WERI-Rb-1 (cell line): ENCODE measurements at regions not wholly inside any gene's neighbourhood (a gene's known extent, or its start where the extent isn't known, plus 50 kb on each side); places are given as distances from the start of the nearest gene placed in this dataset.
"Not testable (repeated sequence)": the region's sequence is repeated elsewhere in the genome, so short reads cannot be mapped to it uniquely, and the experiment has no call there.

Source experiments
- DNase-seq: peaks from one replicate; pipeline ENCODE4 v3.0.0-alpha.2; 2020
- H3K27ac ChIP-seq: fragments of 250-450 bp; sonication (Bioruptor Pico); 2 replicates; pipeline ENCODE4 v1.5.1; 2020; ENCODE audit warnings: mild to moderate bottlenecking, moderate library complexity
- H3K27me3 ChIP-seq: fragments of 250-450 bp; sonication (Bioruptor Pico); 2 replicates; pipeline ENCODE4 v1.5.1; 2021; ENCODE audit warnings: mild to moderate bottlenecking, low read depth, moderate library complexity; ENCODE audit not compliant: insufficient read depth, severe bottlenecking
- H3K36me3 ChIP-seq: fragments of 250-450 bp; sonication (Bioruptor Pico); 2 replicates; pipeline ENCODE4 v1.5.1; 2020; ENCODE audit warnings: mild to moderate bottlenecking, moderate library complexity
- H3K4me3 ChIP-seq: 2 replicates; pipeline ENCODE4 v1.5.1; 2011; ENCODE audit warnings: low read depth, mild to moderate bottlenecking, control low read depth, low read length
- H3K9me3 ChIP-seq: fragments of 250-450 bp; sonication (Bioruptor Pico); 2 replicates; pipeline ENCODE4 v1.5.1; 2021; ENCODE audit warnings: mild to moderate bottlenecking, moderate library complexity; ENCODE audit not compliant: severe bottlenecking

DNA sequence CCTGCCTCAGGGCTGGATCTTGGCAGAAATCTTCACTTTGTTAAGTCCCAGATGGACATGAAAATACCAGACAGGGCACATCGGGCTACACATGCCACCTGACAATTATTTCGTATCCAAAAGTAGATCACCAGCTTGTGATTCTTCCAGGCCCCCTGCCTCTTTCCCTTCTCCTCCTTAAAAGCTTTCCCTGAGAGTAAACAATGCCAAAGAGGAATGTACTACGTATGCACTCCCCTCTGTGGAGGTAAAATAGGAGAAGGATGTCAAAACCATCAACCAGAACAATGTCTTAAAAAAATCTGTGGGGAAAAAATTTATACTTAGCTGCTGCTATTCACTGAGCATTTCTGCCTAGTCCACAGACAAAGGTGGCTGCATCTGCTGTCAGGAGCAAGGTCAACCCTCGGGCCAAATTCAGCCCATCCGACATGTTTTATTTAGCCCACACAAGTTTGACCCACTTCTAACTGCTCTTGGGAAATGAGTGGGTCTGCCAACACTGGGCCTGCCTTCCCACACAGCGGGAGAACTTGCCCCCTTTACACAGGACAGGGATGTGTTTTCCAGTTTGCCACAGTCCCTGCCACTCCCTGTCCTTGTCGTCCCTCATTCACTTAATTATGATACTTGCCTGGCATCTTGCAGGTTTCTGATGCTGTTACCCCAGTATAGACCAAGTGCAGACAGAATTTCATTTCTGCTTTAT lies 74.7 kb upstream of the NBPF26 start:
- not testable (repeated sequence) for H3K9me3 ChIP-seq, H3K27me3 ChIP-seq, DNase-seq, H3K36me3 ChIP-seq, H3K4me3 ChIP-seq, H3K27ac ChIP-seq

DNA sequence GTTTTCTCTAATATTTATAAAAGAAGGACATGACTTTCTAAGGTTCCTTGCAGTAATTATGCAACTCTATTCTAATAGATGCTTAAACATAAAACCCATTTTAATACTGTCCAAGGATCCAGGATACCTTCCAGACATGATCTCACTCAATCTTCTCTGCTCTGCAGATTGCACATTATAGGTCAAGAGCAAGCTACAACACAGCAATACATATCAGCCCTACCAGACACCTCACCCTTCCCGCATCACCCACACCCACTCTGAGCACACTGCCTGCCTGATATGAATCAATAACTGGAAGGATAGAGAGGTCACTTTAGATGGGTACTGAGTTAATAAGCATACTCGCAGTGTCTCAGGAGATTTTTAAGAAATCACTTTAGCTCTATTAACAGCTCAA lies 74.0 kb upstream of the NBPF26 start:
- not testable (repeated sequence) for H3K27me3 ChIP-seq, H3K27ac ChIP-seq, H3K36me3 ChIP-seq, H3K9me3 ChIP-seq, H3K4me3 ChIP-seq, DNase-seq

DNA sequence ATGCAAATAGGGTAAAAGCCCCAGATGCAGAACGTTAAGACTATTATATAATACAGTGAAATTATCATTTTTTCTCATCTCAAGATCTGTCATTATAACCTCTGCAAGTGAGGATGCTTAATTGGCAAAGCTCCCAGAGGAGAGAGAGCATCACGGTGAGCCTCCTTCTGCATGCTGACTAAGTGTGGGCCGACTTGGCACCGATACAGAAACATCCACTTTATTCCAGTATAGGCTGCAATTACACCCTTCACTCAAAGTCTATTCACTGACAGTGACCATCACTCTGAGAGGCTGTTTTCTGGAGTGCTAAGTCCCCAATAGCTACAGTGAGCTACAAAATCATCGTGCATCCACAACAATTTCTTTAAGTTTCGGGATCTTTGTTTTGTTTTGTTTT lies 69.6 kb upstream of the NBPF26 start:
- H3K4me3 ChIP-seq, DNase-seq, H3K9me3 ChIP-seq, H3K27me3 ChIP-seq, H3K27ac ChIP-seq, H3K36me3 ChIP-seq: not testable (repeated sequence)

DNA sequence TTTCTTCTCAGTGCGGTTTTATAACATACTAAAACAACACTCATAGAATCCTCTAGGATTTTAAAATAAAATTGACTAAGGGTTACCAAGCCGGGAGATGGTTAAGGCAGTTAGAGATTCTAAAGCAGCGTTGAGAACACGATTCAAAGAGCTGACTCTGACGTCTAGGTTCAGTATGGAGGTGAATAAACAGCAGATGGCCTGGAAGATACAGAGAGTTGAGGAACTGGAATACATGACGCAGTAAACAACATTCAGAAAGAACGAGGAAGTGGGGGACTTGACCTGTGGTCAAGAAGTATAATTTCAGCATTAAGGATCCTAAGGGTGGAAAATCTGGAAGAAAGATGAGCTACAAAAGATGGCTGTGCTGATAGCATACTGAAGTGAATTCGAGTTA lies 68.4 kb upstream of the NBPF26 start:
- H3K36me3 ChIP-seq, H3K27me3 ChIP-seq, H3K9me3 ChIP-seq, DNase-seq, H3K4me3 ChIP-seq, H3K27ac ChIP-seq: not testable (repeated sequence)

DNA sequence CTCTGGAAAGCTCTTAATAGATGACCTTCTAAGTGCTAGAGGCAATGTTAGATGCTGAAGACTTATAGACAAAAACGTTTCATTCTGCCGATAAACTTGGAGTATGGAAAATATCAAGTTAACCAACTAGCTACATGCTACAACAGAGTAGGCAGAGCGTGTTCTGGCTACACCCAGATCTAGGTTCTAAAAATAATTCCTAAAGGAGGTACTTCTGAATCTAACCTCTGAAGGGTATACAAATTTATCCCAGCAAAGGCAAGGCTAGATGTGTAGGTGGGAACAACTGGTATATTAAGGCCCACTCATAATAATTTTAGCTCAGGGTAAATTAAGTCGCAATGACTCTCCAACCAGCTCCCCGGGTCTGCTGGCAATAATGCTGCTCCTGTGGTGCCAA lies 67.6 kb upstream of the NBPF26 start:
- not testable (repeated sequence) for H3K4me3 ChIP-seq, H3K36me3 ChIP-seq, H3K27ac ChIP-seq, H3K27me3 ChIP-seq, H3K9me3 ChIP-seq, DNase-seq

DNA sequence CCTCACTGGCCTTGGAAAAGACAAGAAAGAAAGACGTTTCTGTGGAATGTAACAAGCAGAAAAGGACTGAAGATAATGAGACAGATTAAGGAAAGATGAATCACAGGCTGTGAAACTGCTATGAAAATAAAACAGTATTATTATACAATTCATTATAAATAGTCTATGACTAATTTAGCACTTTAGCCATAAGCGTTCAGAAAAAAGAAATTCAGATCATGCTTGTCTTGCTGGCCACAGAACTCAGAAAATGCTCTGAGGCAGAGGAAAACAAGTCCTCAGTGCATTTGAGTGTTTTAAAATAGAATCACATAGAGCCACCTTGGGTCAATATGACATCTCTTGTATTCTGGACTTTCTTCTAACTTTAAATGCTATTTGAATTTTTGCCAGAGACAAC lies 65.9 kb upstream of the NBPF26 start:
- not testable (repeated sequence) for DNase-seq, H3K9me3 ChIP-seq, H3K27ac ChIP-seq, H3K36me3 ChIP-seq, H3K27me3 ChIP-seq, H3K4me3 ChIP-seq

DNA sequence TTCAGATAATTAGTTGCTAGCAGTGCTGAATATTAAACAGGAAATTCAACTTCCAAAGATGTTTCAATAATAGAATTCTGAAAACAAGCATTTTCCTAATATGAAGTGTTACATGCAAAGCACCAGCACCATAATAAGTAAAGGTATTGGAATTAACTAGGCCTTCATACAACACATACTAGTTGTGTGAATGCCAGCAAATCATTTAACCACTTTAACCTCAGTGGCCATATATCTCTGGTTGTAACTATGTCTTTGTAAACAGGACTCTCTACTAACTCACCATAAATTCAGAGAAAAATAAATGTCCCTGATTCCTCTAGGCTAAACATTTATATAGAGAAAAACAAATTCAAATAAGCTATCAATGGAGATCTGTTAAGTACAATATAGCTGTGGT lies 65.1 kb upstream of the NBPF26 start:
- H3K27ac ChIP-seq, DNase-seq, H3K27me3 ChIP-seq, H3K4me3 ChIP-seq, H3K9me3 ChIP-seq, H3K36me3 ChIP-seq: not testable (repeated sequence)

DNA sequence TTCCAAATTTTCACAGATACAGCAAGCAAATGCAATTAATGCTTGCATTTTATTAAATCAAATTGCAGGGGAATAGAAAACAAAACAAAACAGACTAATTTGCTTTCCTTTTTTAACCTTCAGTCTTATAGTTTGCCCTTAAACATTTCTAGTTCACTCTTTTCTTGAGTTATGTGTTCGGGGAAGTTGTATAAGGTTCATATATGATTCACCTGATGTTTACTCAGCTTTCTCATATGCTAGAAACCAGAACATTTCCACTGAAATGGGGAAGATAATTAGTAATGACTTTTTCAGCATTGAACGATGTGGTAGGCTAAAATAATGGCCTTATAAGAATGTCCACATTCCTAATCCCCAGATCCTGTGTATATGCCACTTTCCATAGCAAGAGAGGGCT lies 64.6 kb upstream of the NBPF26 start:
- not testable (repeated sequence) for H3K36me3 ChIP-seq, H3K4me3 ChIP-seq, H3K27ac ChIP-seq, DNase-seq, H3K27me3 ChIP-seq, H3K9me3 ChIP-seq

DNA sequence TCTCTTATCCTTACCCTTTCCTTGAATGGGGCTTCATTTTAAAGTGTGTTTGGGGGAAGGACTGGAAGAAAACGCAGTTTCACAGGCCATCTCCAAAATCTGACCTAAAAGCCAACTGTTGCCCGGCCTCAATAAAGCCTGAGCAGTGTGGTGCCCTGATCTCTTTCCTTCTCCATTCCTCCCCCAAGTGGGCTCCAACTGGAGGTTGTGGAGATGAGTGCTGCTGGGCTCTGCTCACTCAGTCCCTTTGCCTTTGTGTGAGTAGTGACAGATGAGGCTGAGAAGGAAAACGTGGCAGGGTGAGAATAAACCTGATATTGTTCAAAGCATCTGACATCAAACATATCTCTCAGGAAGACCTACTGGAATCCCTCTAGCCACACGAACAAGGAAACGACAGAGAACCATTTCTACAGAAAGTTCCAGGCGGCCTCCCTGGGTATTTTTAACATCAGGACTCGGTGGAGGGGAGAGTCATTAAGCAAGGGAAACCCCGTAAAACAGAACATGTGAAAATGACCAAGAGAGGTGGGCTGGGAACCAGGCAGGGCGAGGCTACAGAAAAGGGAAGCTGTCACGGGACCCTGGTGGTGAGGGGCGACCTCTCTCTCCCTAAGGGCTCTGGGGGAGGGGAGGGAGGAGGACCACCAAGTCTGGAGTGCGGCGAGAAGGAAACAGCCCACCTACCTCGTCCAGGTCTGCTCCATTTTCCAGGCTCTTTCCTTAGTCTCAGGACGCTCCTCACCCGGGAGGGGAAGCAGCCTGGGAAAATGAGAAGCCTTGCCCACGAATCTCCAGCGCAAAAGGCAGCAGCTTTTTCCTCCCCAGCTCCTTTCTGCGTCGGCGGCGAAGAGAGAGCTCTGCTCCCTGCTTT lies 59.1 kb upstream of the NBPF26 start:
- not testable (repeated sequence) for H3K9me3 ChIP-seq, H3K27ac ChIP-seq, H3K4me3 ChIP-seq, H3K36me3 ChIP-seq, H3K27me3 ChIP-seq, DNase-seq

DNA sequence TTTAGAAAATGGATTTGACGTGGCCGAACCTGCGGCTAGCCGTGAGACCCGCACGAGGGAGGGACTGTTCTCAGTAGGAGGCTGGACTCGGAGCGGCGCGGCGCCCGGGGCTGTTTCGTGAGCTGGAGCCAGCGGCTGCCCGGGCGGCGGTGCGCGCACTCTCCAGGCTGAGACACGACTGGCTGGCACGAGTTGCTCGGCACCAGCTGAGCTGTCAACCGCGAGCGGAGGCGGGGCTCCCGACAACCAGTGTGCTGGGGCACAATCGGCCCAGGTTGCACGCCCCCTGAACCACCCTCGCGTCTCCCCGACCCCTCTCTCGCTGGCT lies 58.5 kb upstream of the NBPF26 start:
- H3K27me3 ChIP-seq, H3K4me3 ChIP-seq, H3K9me3 ChIP-seq, H3K36me3 ChIP-seq, DNase-seq, H3K27ac ChIP-seq: not testable (repeated sequence)

DNA sequence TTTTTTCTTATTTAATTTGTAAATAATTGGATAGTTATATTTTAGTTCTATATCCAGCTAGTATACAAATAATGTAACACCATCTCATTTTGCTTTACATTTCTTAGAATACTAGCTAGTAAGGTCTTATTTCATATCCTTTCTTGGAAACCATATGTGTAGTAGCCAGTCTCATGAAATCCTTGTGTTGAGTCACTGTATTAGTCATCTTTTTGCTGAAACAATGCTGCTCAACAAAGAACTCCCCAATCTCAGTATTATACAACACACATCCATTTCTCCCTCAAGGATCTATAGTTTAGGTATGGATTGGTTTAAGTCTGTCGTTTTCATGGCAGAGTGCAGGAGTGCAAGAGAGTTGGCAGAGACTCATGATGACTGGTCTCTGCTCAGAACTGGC lies 55.6 kb upstream of the NBPF26 start:
- not testable (repeated sequence) for DNase-seq, H3K27me3 ChIP-seq, H3K27ac ChIP-seq

More for the DNA sequence above, 55.6 kb upstream of the NBPF26 start:
- not testable (repeated sequence) for H3K9me3 ChIP-seq, H3K4me3 ChIP-seq, H3K36me3 ChIP-seq
